CD4-positive, alpha-beta memory T cell (primary cell): ENCODE measurements at regions not wholly inside any gene's neighbourhood (a gene's known extent, or its start where the extent isn't known, plus 50 kb on each side); places are given as distances from the start of the nearest gene placed in this dataset.

Experiments used
- CTCF ChIA-PET: fragments of 350-600 bp; sonication (Branson Sonifier 250); formaldehyde crosslinking; loops from one replicate; lab custom pipeline; 2021; ENCODE audit warnings: inconsistent platforms; ENCODE audit not compliant: partially characterized antibody; lab: Charles Lee
- POLR2A ChIA-PET: fragments of 350-600 bp; sonication (Branson Sonifier 250); formaldehyde crosslinking; loops from one replicate; lab custom pipeline; 2021; ENCODE audit not compliant: partially characterized antibody; lab: Charles Lee
- DNase-seq, 5 donors: peaks; one replicate each; pipeline versions ENCODE4 v3.0.0 to v3.0.0-alpha.2; 2020 to 2022; ENCODE audit warnings: mixed read lengths in 1 of 5
- H3K27ac ChIP-seq: one replicate; pipeline ENCODE4 v1.7.0; 2013; ENCODE audit warnings: low read depth, low read length
- H3K27me3 ChIP-seq: 2 replicates; pipeline ENCODE4 v1.7.0; 2013; ENCODE audit warnings: mild to moderate bottlenecking, low read length, moderate library complexity; ENCODE audit not compliant: insufficient read depth
- H3K36me3 ChIP-seq: 2 replicates; pipeline ENCODE4 v1.7.0; 2013; ENCODE audit warnings: mild to moderate bottlenecking, low read length, moderate library complexity; ENCODE audit not compliant: insufficient read depth
- H3K4me1 ChIP-seq: 2 replicates; pipeline ENCODE4 v1.7.0; 2013; ENCODE audit warnings: mild to moderate bottlenecking, low read length, moderate library complexity; ENCODE audit not compliant: insufficient read depth
- H3K4me3 ChIP-seq, 2 donors: one replicate each; pipeline ENCODE4 v1.7.0; 2013; ENCODE audit warnings: low read length in 2 of 2, mild to moderate bottlenecking in 1 of 2
- H3K9me3 ChIP-seq, 2 donors: one replicate each; pipeline ENCODE4 v1.7.0; 2013; ENCODE audit warnings: low read length in 2 of 2, control low read depth in 1 of 2; ENCODE audit not compliant: control insufficient read depth in 1 of 2
- H3K27ac Mint-ChIP-seq, 7 donors: one replicate each; pipeline ENCODE4 v1.8.0; 2020 to 2021; ENCODE audit warnings: mixed read lengths in 7 of 7, mild to moderate bottlenecking in 6 of 7, inconsistent platforms in 3 of 7, moderate library complexity in 3 of 7
- H3K27me3 Mint-ChIP-seq, 2 donors: one replicate each; pipeline ENCODE4 v1.8.0; 2020 to 2021; ENCODE audit warnings: mixed read lengths in 2 of 2
- H3K36me3 Mint-ChIP-seq, 2 donors: one replicate each; pipeline ENCODE4 v1.8.0; 2020 to 2021; ENCODE audit warnings: mixed read lengths in 2 of 2, inconsistent platforms in 1 of 2, mild to moderate bottlenecking in 1 of 2
- H3K4me1 Mint-ChIP-seq, 4 donors: one replicate each; pipeline ENCODE4 v1.8.0; 2020 to 2021; ENCODE audit warnings: mixed read lengths in 4 of 4, mild to moderate bottlenecking in 1 of 4
- H3K4me3 Mint-ChIP-seq, 8 donors: one replicate each; pipeline ENCODE4 v1.8.0; 2020 to 2021; ENCODE audit warnings: mixed read lengths in 8 of 8, mild to moderate bottlenecking in 7 of 8, moderate library complexity in 6 of 8, inconsistent platforms in 3 of 8
- H3K9me3 Mint-ChIP-seq, 8 donors: one replicate each; pipeline ENCODE4 v1.8.0; 2020 to 2021; ENCODE audit warnings: mixed read lengths in 8 of 8, mild to moderate bottlenecking in 5 of 8, inconsistent platforms in 3 of 8, moderate library complexity in 1 of 8
- intact Hi-C: fragments of 100-400 bp; cut with micrococcal nuclease; formaldehyde crosslinking; loops from one replicate; pipeline ENCODE4 v1.15.1; 2023

- H3K4me1 ChIP-seq, result peaks cover 19% of the 10 kb centered on the region
- Mint-ChIP-seq H3K27ac (no peak overlapping the region), H3K9me3 (no peaks in the 10 kb centered on the region), H3K4me3 (no peak overlapping the region), H3K27me3 (no peaks in the 10 kb centered on the region), H3K4me1 (peaks cover 21 to 34% (median 26%) of the 10 kb centered on the region in 4 donors), H3K36me3 (no peaks in the 10 kb centered on the region)
- ChIA-PET POLR2A (no interaction called here), CTCF (interaction anchor here (0.8 kb wide), 1 partner anchor 28 kb away, joined by 3 read pairs; no protein-coding TSS in a partner anchor)
- no peaks in the 10 kb centered on the region for H3K9me3 ChIP-seq
- H3K27me3 ChIP-seq, result no peaks in the 10 kb centered on the region
- H3K36me3 ChIP-seq, result no peaks in the 10 kb centered on the region
- intact Hi-C loops, result no loop called here
- H3K4me3 ChIP-seq, result no peak overlapping the region
- H3K27ac ChIP-seq, result no peak overlapping the region
- DNase-seq, result no peak
Observed at GRCh38 chr1:101316256-101316655, 79.4 kb downstream of the S1PR1 start.

- Histone ChIP-seq H3K36me3 (no peaks in the 10 kb centered on the region), H3K9me3 (no peaks in the 10 kb centered on the region), H3K4me3 (no peak overlapping the region), H3K27ac (no peak overlapping the region), H3K4me1 (peaks cover 14% of the 10 kb centered on the region), H3K27me3 (no peaks in the 10 kb centered on the region)
- Mint-ChIP-seq H3K27ac (no peak overlapping the region), H3K4me1 (peaks cover 16 to 29% (median 20%) of the 10 kb centered on the region in 4 donors), H3K4me3 (no peak overlapping the region), H3K27me3 (no peaks in the 10 kb centered on the region), H3K9me3 (peaks cover 0 to 4% (median 0%) of the 10 kb centered on the region in 8 donors), H3K36me3 (no peaks in the 10 kb centered on the region)
- DNase-seq, result no peak
- intact Hi-C loops, result no loop called here
- ChIA-PET CTCF (interaction anchor here (0.7 to 2.5 kb wide), 5 partner anchors 7 to 119 kb away, joined by 3 to 26 read pairs (median 12); no protein-coding TSS in a partner anchor), POLR2A (no interaction called here)
Observed at GRCh38 chr1:101316799-101317198, 80.0 kb downstream of the S1PR1 start.

- no peak overlapping the region for H3K27ac Mint-ChIP-seq
- CTCF ChIA-PET, result interaction anchor here (0.7 to 2.5 kb wide), 7 partner anchors 8 to 119 kb away, joined by 3 to 26 read pairs (median 3); no protein-coding TSS in a partner anchor
- no peaks in the 10 kb centered on the region for H3K9me3 ChIP-seq
- no peaks in the 10 kb centered on the region for H3K36me3 Mint-ChIP-seq
- POLR2A ChIA-PET, result interaction anchor here (2.2 kb wide), 1 partner anchor 8 kb away, joined by 11 read pairs; no protein-coding TSS in a partner anchor
- peaks cover 0 to 4% (median 0%) of the 10 kb centered on the region in 8 donors for H3K9me3 Mint-ChIP-seq
- H3K4me3 ChIP-seq, result no peak overlapping the region
- peaks cover 8 to 21% (median 12%) of the 10 kb centered on the region in 4 donors for H3K4me1 Mint-ChIP-seq
- H3K36me3 ChIP-seq, result no peaks in the 10 kb centered on the region
- H3K4me1 ChIP-seq, result peaks cover 6% of the 10 kb centered on the region
- no peak for DNase-seq
- intact Hi-C loops, result no loop called here
- H3K27ac ChIP-seq, result no peak overlapping the region
- H3K27me3 Mint-ChIP-seq, result no peaks in the 10 kb centered on the region
- no peak overlapping the region for H3K4me3 Mint-ChIP-seq
- no peaks in the 10 kb centered on the region for H3K27me3 ChIP-seq
Observed at GRCh38 chr1:101317590-101317989, 80.8 kb downstream of the S1PR1 start.

GRCh38 chr1:101323535-101323934, 86.7 kb downstream of the S1PR1 start:
- Mint-ChIP-seq H3K4me3 (no peak overlapping the region), H3K27ac (no peak overlapping the region), H3K9me3 (peaks cover 0 to 4% (median 0%) of the 10 kb centered on the region in 8 donors), H3K36me3 (no peaks in the 10 kb centered on the region), H3K4me1 (no peaks in the 10 kb centered on the region), H3K27me3 (peaks cover 0 to 2% of the 10 kb centered on the region in 2 donors)
- Histone ChIP-seq H3K27me3 (no peaks in the 10 kb centered on the region), H3K27ac (no peak overlapping the region), H3K4me1 (no peaks in the 10 kb centered on the region), H3K36me3 (no peaks in the 10 kb centered on the region), H3K9me3 (no peaks in the 10 kb centered on the region), H3K4me3 (no peak overlapping the region)
- ChIA-PET CTCF (interaction anchor here (2.6 to 2.7 kb wide), 2 partner anchors 14 to 34 kb away, joined by 13 to 16 read pairs; no protein-coding TSS in a partner anchor), POLR2A (interaction anchor here (0.8 kb wide), 1 partner anchor 14 kb away, joined by 3 read pairs; no protein-coding TSS in a partner anchor)
- DNase-seq, result no peak
- intact Hi-C loops, result no loop called here

- H3K4me3 Mint-ChIP-seq, result no peak overlapping the region
- no peaks in the 10 kb centered on the region for H3K27me3 ChIP-seq
- H3K27ac Mint-ChIP-seq, result no peak overlapping the region
- H3K9me3 Mint-ChIP-seq, result peaks cover 0 to 4% (median 0%) of the 10 kb centered on the region in 8 donors
- H3K36me3 Mint-ChIP-seq, result no peaks in the 10 kb centered on the region
- H3K36me3 ChIP-seq, result no peaks in the 10 kb centered on the region
- ChIA-PET CTCF (no interaction called here), POLR2A (no interaction called here)
- peaks cover 0 to 2% of the 10 kb centered on the region in 2 donors for H3K27me3 Mint-ChIP-seq
- DNase-seq, result no peak
- intact Hi-C loops, result no loop called here
- no peaks in the 10 kb centered on the region for H3K4me1 Mint-ChIP-seq
- H3K9me3 ChIP-seq, result no peaks in the 10 kb centered on the region
- H3K4me1 ChIP-seq, result no peaks in the 10 kb centered on the region
- no peak overlapping the region for H3K4me3 ChIP-seq
- H3K27ac ChIP-seq, result no peak overlapping the region
Observed at GRCh38 chr1:101325144-101325543, 88.3 kb downstream of the S1PR1 start.

GRCh38 chr1:101330427-101331130, 93.8 kb downstream of the S1PR1 start:
- POLR2A ChIA-PET, result interaction anchor here (1.8 kb wide), 1 partner anchor 20 kb away, joined by 4 read pairs; no protein-coding TSS in a partner anchor
- H3K4me1 ChIP-seq, result no peaks in the 10 kb centered on the region
- no peak for DNase-seq
- Mint-ChIP-seq H3K27ac (peak overlapping the region in 1 of 7 donors; percentile 43), H3K4me1 (peaks cover 0 to 8% (median 2%) of the 10 kb centered on the region in 4 donors), H3K27me3 (peaks cover 0 to 1% of the 10 kb centered on the region in 2 donors), H3K9me3 (peaks cover 0 to 5% (median 1%) of the 10 kb centered on the region in 8 donors), H3K36me3 (no peaks in the 10 kb centered on the region), H3K4me3 (no peak overlapping the region)
- CTCF ChIA-PET, result interaction anchor here (1.0 to 1.6 kb wide), 2 partner anchors 18 to 27 kb away, joined by 3 to 7 read pairs; no protein-coding TSS in a partner anchor
- H3K27ac ChIP-seq, result no peak overlapping the region
- intact Hi-C loops, result no loop called here
- no peaks in the 10 kb centered on the region for H3K36me3 ChIP-seq
- H3K9me3 ChIP-seq, result no peaks in the 10 kb centered on the region
- H3K27me3 ChIP-seq, result no peaks in the 10 kb centered on the region
- no peak overlapping the region for H3K4me3 ChIP-seq

- H3K9me3 Mint-ChIP-seq, result peaks cover 0 to 7% (median 1%) of the 10 kb centered on the region in 8 donors
- intact Hi-C loops, result no loop called here
- CTCF ChIA-PET, result no interaction called here
Observed at GRCh38 chr1:101331794-101332193, 95.0 kb downstream of the S1PR1 start.

More at GRCh38 chr1:101331794-101332193, 95.0 kb downstream of the S1PR1 start:
- no peaks in the 10 kb centered on the region for H3K36me3 Mint-ChIP-seq
- H3K27me3 Mint-ChIP-seq, result peaks cover 0 to 1% of the 10 kb centered on the region in 2 donors
- no peak overlapping the region for H3K27ac ChIP-seq
- POLR2A ChIA-PET, result no interaction called here
- no peak overlapping the region for H3K4me3 Mint-ChIP-seq
- H3K27ac Mint-ChIP-seq, result peak overlapping the region in 2 of 7 donors; percentile 38 to 65
- H3K36me3 ChIP-seq, result no peaks in the 10 kb centered on the region
- H3K27me3 ChIP-seq, result no peaks in the 10 kb centered on the region
- H3K9me3 ChIP-seq, result no peaks in the 10 kb centered on the region
- peaks cover 0 to 8% (median 2%) of the 10 kb centered on the region in 4 donors for H3K4me1 Mint-ChIP-seq
- DNase-seq, result no peak
- H3K4me1 ChIP-seq, result no peaks in the 10 kb centered on the region
- H3K4me3 ChIP-seq, result no peak overlapping the region
